ENCODE measurements at regions not wholly inside any gene's neighbourhood (a gene's known extent, or its start where the extent isn't known, plus 50 kb on each side); places are given as distances from the start of the nearest gene placed in this dataset.

GRCh38 chr4:187075514-187075913 lies 351.9 kb upstream of the FAT1 start:
- no peaks in the 10 kb centered on the region for H3K79me1 ChIP-seq (ENCODE audit: low read depth in 1 of 2, low read length in 2 of 2)
- H3K9me1 ChIP-seq (ENCODE audit: insufficient read depth, low read length) = no peaks in the 10 kb centered on the region
- H4K20me1 ChIP-seq (ENCODE audit: insufficient read depth, low read length) = no peaks in the 10 kb centered on the region
- DNase-seq (peak; percentile 22), ATAC-seq (ENCODE audit: low read depth) (peak; percentile 72)
- no TSS peak for BruUV-seq (replicated peaks)
- no peak overlapping the region for H4K8ac ChIP-seq (ENCODE audit: low read depth in 2 of 2, low read length in 2 of 2)
- H2BK15ac ChIP-seq (ENCODE audit: low read depth, low read length) = no peak overlapping the region
- H2AFZ ChIP-seq (replicated peaks; ENCODE audit: low read length, poor library complexity) = no peak overlapping the region
- POLR2A ChIA-PET (ENCODE audit: unreplicated experiment) = interaction anchor here (0.7 kb wide), 1 partner anchor 11 kb away, joined by 3 read pairs; no protein-coding TSS in a partner anchor
- no peak overlapping the region for H4K5ac ChIP-seq (ENCODE audit: low read depth, low read length)
- CTCF ChIA-PET = no interaction called here
- no CpG with 5 or more reads among the region's 4 CpGs for WGBS, 2 experiments (ENCODE audit: extremely low coverage in 2 of 2, insufficient read length in 1 of 2)
- no peak overlapping the region; the same call in 1 of the 2 replicates for H3K27ac ChIP-seq (ENCODE audit: insufficient read depth, low read length)
- H4K91ac ChIP-seq (ENCODE audit: insufficient read depth, low read depth, low read length) = no peak overlapping the region
- no peaks in the 10 kb centered on the region for H3K27me3 ChIP-seq (ENCODE audit: control insufficient read depth, insufficient read depth, low read length)
- no peak overlapping the region for H3K18ac ChIP-seq (ENCODE audit: low read depth, low read length)
- H3K4me2 ChIP-seq (ENCODE audit: low read depth, low read length) = no peak overlapping the region
- H2BK120ac ChIP-seq (ENCODE audit: low read depth, low read length) = no peak overlapping the region
- no peaks in the 10 kb centered on the region; the same call in 1 of the 2 replicates for H3K4me1 ChIP-seq (ENCODE audit: control insufficient read depth, insufficient read depth, low read length)
- no peak overlapping the region for H3K9ac ChIP-seq (ENCODE audit: low read depth, low read length)
- H3K23ac ChIP-seq (ENCODE audit: low read depth, low read length) = 0 out of 2 replicates have a peak overlapping the region, but pooled peaks have one; percentile 44
- intact Hi-C loops (cut with micrococcal nuclease) (loop anchor here (5.0 kb wide), 1 partner anchor 348 kb away; no protein-coding TSS in a partner anchor), dilution Hi-C loops (cut with HindIII; ENCODE audit: low sequenced_read_pairs, unreplicated experiment) (no loop called here), in situ Hi-C loops (cut with MboI; ENCODE audit: low sequenced_read_pairs) (no loop called here)
- no peak overlapping the region for H3K56ac ChIP-seq (ENCODE audit: extremely low read depth, insufficient read depth, low read length)
- H2BK20ac ChIP-seq (ENCODE audit: low read depth, low read length) = no peak overlapping the region
- H3K4me3 ChIP-seq (ENCODE audit: insufficient read depth, low read depth, low read length) = no peak overlapping the region
- TF ChIP-seq MXI1 (IDR thresholded peaks at IDR 0.05; ENCODE audit: borderline replicate concordance, low read depth, low read length) (no peak), SMC3 (IDR thresholded peaks at IDR 0.05; ENCODE audit: low read depth, low read length) (no peak), MAZ (IDR thresholded peaks at IDR 0.05; ENCODE audit: borderline replicate concordance, low read depth, low read length) (no peak), ELK1 (IDR thresholded peaks at IDR 0.05; ENCODE audit: borderline replicate concordance, low read depth, low read length) (no peak), MAFK (IDR thresholded peaks at IDR 0.05; ENCODE audit: low read depth, low read length) (no peak)
- no peak overlapping the region; the same call in 1 of the 2 replicates for H3K14ac ChIP-seq (replicated peaks; ENCODE audit: low read depth, low read length)
- no peaks in the 10 kb centered on the region for H3K9me3 ChIP-seq (ENCODE audit: control insufficient read depth, insufficient read depth, low read length)
- H2AK9ac ChIP-seq (replicated peaks; ENCODE audit: low read depth, low read length, poor library complexity) = no peak overlapping the region
- H3K4ac ChIP-seq (ENCODE audit: low read depth, low read length) = no peak overlapping the region
- no peak overlapping the region for H2AK5ac ChIP-seq (ENCODE audit: low read depth, low read length)
- H2BK5ac ChIP-seq (ENCODE audit: low read depth, low read length, poor library complexity, severe bottlenecking) = no peak overlapping the region
- H3K36me3 ChIP-seq (ENCODE audit: control insufficient read depth, insufficient read depth, low read length) = no peaks in the 10 kb centered on the region
